ENCODE measurements at regions not wholly inside any gene's neighbourhood (a gene's known extent, or its start where the extent isn't known, plus 50 kb on each side); places are given as distances from the start of the nearest gene placed in this dataset.

DNA sequence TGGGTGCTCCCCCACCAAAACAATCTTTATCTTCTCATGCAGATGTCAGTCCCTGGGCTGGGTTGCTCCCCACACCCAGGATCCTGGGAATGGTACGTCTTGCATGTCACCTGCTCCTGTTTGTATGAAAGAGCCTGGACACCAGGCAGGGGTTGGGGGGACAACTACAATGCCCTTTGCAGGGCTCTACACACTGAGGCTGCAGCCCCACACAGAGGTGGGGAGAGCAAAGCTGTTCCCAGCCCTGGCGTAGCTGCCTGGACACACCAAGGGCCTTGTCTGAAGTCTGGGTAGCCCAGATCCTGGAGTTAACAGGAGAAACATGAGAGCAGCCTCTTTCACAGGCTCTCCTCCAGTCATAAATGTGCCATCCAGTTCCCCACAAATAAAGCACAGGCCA, 61.2 kb upstream of the TMEM72 start:
- no peak for DNase-seq (ENCODE audit: low read depth)

DNA sequence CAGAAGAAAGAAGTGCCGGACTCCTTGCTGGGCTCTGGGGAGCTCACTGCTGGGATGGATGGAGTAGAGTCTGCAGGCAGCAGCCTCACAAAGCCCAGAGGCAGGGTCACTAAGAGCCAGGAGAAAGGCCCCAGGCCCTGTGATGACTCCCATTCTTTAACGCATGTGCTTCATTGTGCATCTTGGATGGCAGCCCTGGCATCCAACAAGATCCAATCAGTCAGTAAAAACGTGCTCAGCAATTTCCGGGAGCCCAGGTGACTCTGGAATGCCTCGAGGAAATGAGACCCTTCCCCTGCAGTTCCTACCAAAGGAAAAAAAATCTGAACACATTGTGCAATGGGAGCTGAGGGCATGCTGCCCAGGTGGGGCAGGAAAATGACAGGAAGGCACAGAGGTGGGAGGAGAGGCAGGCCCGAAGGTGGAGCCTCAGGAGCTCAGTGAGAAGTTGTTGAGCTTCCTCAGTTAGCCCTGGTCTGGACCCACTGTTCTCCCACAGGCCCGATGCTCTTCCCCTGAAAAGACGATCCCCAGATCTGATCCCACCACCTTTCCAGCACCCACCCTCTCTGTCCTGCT, 60.7 kb upstream of the TMEM72 start:
- no peak for DNase-seq (ENCODE audit: low read depth)

DNA sequence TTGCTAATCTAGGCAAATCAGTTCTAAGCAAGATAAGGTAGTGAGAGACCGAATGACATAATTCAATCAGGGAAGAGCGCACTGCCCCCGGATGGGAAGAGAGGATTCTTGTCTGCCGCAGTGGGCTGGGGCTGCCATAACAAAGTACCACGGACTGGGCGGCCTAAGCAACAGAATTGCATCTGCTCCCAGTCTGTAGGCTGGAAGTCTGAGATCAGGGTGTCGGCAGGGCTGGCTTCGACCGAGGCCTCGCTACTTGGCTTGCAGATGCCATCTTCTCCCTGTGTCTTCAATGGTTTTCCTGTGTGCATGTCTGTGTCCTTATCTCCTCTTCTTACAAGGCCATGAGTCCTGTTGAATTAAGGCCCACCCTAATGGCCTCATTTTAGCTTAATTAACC, 59.7 kb upstream of the TMEM72 start:
- no peak for DNase-seq (ENCODE audit: low read depth)

DNA sequence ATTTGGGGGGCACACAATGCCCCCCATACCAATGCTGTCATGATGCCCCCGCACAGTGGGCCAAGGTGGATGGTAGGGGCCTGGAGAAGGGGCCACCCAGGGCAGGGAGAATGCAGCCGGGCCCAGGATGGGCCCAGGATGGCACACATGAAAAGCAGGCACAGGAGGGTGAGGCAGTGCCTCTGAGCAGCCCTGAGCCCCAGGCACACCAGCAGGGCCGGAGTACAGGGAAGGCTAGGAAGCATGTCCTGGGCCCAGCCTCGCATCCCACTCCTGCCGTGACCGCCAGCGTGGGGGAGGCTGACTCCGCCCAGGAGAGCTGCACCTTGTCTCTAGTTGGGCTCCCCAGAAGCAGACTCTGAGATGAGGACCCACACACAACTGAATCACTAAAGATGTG, 59.3 kb upstream of the TMEM72 start:
- DNase-seq (ENCODE audit: low read depth) = no peak

DNA sequence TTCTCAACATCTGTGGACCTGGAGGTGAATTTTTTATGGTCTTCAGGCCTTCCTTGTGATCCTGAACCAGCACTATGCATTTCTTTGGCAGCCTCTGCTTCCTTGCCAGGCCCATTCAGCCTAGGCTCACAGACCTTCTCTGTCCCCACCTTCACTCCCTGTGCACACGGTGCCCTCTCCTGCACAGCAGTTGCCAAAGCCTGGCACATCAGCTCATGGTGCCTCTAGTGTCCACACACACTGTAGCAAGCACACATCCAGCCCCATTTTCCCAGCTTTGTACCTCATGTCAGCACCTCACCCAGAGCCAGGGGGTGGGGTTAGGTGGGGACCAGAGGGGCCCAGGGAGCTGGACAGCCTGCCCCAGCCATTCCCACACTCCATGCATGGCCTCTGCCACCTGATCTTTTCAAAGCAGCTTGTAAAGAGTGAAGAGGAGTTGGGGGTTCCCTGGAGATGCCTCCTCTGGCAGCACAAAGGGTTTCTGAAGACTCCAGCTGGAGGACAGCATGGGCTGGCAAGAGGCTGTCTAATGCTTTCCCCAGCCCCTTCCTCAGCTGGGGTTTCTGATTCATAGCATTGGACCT, 57.9 kb upstream of the TMEM72 start:
- peak; percentile 24 for DNase-seq (ENCODE audit: low read depth)

DNA sequence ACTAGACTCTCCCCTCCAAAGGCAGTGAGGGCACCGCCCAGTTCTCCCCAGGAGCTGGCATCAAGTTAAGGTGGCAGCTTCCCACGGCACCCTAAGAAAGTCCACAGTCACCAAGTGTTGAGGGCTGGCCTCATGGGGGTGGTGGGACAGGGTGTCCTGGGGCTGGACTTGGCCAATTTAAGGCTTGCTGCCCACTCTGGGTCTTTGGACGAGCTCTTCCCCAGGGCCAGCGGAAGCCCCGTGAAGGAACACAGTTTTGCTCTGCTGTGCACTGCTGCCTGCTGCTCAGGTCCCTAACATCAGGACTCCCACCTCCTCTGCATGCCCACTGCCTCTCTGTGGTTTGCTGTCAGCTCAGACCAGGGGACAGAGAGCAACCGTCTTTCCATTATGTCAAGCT, 57.3 kb upstream of the TMEM72 start:
- DNase-seq (ENCODE audit: low read depth) = no peak

DNA sequence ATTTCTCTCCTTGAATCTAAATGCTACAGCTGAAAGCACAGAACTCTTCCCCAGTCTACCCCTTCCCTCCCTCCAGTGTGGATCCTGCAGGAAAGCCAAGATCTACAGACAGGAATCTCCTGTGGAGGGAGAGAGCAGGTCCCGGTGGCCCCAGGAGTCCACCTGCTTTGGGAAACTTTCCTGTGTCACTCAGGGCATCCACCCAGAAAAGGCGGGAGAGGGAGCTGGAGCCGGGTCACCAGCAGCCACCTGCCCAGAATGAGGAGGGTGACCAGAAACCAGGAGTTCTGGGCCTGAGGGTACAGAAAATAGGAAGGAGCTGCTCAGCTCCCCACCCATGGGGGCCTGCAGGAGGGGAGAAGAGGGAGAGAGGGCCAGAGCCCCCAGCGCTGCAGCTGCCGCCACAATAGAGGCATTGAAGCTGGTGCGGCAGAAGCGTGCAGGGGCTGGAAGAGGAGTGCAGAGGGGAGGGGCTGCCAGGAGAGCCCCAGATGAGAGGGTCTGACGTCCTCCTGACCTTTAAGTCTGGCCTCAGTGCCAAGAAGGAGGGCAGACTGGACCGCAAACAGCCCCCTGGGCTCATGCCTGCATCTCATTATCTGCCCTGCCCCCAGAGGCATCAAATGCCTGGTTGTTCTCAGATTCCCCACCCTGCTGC, 56.3 kb upstream of the TMEM72 start:
- no peak for DNase-seq (ENCODE audit: low read depth)

DNA sequence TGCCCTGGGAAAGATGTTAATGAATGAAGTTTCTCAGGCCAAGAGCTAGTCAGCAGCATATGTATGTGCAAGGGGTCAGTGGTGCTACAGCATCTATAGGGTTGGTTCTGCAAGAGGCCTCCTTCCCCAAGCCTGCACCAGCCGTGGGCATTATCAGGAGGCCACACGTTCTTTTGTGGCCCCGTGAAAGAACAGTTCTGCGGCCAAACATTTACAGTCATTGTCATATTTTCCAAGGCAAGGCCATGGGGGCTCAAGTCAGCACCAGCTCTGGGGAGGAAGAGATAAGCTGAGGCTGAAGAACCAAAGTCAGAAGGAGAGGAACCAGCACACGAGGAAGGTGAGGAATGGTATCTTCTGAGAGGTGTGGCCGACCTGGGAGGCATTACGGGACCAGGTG, 54.4 kb upstream of the TMEM72 start:
- no peak for DNase-seq (ENCODE audit: low read depth)

DNA sequence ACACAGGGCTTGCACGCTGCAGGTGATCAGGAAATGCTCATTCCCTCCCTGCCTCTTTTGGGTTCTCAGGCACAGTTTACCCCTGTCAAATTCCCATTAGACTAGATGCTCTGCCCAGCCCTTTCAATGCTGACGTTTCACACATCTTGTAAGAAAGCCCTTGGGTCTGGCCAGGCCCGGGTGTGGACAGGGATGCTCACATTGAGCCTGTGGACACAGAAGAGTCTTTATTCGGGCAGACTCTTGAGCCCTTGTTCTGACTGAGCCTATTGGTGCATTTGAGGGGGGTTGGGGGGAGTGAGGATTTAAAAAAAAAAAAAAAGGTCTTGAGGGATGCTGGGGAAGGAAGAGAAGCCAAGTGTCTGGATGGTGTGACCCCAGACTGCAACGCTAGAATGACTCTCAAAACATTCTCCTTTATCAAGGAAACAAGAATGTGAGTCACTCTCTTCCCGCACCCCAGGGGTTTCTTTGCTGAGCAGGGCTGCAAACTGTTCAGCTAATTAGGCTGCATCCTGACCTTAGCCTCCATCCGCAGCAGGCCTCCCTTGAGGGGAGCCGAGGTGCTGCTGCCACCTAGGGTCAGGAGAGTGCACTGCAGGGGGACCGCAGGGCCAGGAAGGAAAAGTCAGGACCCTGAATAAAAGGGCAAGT, 53.6 kb upstream of the TMEM72 start:
- DNase-seq (ENCODE audit: low read depth) = peak; percentile 62

DNA sequence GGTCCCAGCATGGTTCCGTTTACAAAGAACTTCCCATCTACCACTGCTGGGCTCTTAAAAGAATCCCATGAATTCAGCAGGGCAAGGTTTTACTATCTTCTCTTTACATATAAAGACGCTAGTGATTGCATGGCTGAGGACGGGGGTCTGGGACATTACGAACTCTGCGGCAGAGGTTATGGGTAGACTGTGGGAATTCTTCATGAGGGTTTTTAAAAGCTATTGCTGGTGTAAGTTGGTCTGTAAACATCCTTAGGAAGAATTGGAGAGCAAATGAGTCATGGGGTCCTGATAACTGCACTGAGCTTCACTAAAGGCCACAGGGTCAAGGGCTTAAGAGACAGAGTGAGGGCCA, 53.1 kb upstream of the TMEM72 start:
- DNase-seq (ENCODE audit: low read depth) = no peak

DNA sequence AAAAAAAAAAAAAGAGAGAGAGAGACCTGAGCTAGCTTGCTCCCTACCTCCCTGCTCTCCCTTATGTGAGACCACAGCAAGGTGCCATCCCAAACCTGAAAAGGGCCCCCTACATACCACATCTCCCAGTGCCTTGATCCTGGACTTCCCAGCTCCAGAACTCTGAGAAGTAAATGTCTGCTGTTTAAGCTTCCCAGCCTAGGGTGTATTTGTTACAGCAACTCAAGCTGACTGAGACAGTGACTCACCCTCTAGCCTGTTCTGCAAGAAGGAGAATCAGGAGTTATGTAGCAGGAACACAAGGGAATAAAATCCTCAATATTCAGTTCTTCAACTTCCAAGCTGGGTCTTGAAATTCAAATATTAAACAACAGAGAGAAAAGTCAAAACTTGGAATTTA, 52.1 kb upstream of the TMEM72 start:
- no peak for DNase-seq (ENCODE audit: low read depth)

DNA sequence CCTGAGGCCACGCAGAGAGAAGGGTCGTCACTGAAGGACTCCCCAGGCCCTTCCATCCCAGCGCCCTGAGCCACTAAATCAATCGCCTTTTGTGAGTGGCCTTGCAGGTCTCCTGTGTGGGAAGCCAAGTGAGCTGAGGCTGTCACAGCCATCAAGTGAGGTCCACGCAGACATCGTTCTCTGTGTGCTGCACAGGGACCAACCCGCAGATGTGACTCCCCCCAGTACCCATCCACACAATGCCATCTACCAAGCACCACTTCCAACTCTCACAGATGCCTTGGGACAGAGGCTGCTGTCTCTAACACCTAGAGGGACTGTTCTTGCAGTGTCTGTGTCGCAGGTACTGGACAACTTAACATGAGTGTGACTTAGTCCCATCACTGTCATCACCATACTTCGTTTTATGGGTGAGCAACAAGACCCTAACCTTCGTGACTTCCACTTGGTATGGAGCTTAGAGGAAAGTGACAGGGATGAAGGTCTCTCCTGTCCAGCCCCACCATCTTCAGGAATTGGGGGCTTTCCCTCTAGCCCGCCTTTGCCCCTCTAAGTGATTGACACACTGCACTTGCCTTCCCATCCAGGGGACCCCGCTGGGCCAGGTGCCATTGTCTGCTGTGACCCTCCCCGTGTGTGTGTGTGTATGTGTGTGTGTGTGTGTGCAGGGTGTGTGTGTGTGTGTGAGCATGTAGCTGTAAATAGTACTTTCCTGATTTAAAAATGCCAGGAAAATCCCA, 51.4 kb upstream of the TMEM72 start:
- DNase-seq (ENCODE audit: low read depth) = no peak

DNA sequence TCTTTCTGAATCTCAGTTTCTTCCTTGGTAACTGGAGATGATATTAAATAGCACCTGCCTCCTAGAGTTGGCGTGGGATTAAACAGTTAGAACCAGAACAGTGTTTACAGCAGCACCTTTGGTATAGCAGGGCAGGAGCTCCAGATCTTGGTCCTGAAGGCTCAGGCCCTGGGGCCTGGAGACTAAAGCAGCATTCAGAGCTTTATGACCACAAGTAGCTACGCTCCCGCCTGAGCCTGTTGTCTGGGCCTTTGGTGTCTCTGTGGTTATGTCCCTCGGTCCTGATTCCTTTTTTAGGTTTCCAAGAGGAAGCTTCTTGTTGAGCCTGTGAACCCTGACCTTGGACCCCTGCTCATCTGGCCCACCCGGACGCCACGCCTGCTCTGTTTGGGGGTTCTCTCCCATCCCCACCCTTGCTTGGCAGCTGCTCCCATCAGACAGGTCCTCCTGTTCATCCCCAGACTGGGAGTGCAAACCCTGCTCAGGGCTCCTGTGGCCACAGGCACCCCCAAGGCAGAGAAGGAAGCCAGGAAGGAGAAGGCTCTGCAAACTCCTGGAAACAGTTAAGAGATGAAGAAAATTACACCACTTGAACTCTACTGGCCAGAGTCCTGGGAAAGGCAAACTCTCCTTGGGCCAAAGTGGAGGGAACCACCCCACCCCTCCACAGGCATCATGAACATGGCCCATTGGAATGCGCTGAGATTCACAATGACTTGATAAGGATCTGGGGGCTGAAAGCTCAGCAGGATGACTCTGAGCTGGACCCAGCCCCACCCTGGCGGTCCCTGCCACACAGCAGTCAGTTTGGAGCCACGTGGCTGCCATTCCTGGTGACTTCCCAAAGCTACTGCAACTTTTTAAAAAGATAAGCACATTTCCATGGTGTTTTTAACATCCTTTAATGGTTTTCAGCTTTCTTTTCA, 50.1 kb upstream of the TMEM72 start:
- peak; percentile 55 for DNase-seq (ENCODE audit: low read depth)

Measured in myocyte (in vitro differentiated cells).